ENCODE measurements at regions not wholly inside any gene's neighbourhood (a gene's known extent, or its start where the extent isn't known, plus 50 kb on each side); places are given as distances from the start of the nearest gene placed in this dataset.

- TF ChIP-seq CTCF (IDR thresholded peaks at IDR 0.05 in 4 of 5, conservative IDR thresholded peaks at IDR 0.05 in 1 of 5) (no peak), POLR2A (IDR thresholded peaks at IDR 0.05) (no peak)
Observed at GRCh38 chr6:14647357-14647756, 529.8 kb downstream of the CD83 start.
